ENCODE measurements at regions not wholly inside any gene's neighbourhood (a gene's known extent, or its start where the extent isn't known, plus 50 kb on each side); places are given as distances from the start of the nearest gene placed in this dataset.

DNA sequence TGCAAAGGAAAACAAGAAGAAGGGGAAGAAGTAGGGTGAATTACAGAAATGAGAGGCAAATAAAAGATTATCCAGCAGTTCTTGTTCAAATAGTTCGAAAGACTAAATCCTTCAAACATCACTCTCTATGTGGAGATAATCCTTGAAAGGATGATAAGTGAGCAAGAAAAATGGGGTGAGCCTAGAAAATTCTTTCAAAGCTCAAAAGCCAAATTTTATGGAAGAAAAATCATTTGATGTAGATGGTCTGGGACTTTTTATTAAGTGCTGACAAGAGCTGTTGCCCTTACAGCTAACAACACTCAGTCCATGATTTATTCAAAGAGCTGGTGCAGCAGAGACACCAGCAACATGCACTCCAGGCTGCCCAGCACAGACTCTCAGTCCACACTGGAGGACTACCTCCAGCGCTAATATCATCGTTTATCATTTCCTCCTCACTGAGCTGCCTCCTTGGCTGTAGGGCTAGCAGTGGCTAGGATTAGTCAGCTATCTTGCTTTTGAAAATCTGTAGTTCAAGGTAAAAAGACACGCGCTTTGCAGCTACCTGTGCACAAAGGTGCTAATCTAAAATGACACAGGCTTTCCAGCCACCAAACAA lies 264.8 kb upstream of the KIF2A start:
- TF ChIP-seq ZNF274 (IDR thresholded peaks at IDR 0.05; ENCODE audit: low read depth, low read length) = no peak
- TF ChIP-seq SUZ12 (IDR thresholded peaks at IDR 0.05; ENCODE audit: extremely low read depth, insufficient read depth, insufficient read length) = no peak
- no peak for TF ChIP-seq YY1 (IDR thresholded peaks at IDR 0.05; ENCODE audit: insufficient read depth, insufficient read length)

All from NT2/D1 (cell line).